GM19438 (cell line): ENCODE measurements at regions not wholly inside any gene's neighbourhood (a gene's known extent, or its start where the extent isn't known, plus 50 kb on each side); places are given as distances from the start of the nearest gene placed in this dataset.

ENCODE experiments used
- ATAC-seq: cut with Tn5 transposase; IDR thresholded peaks from one replicate; pipeline ENCODE4 v1.9.1; 2021; ENCODE audit warnings: low read depth; ENCODE audit not compliant: unreplicated experiment

- no peak for ATAC-seq
Observed at GRCh38 chr10:124288928-124289850, 129.5 kb downstream of the OAT start.

GRCh38 chr10:124288486-124288885 is 130.2 kb downstream of the OAT start:
- ATAC-seq, result no peak

GRCh38 chr10:124287791-124288190 is 130.9 kb downstream of the OAT start:
- ATAC-seq, result no peak

GRCh38 chr10:124287071-124287685 is 131.5 kb downstream of the OAT start:
- no peak for ATAC-seq

GRCh38 chr10:124286621-124287020 is 132.1 kb downstream of the OAT start:
- ATAC-seq, result no peak

GRCh38 chr10:124285587-124286527 is 132.9 kb downstream of the OAT start:
- peak; percentile 77 for ATAC-seq

GRCh38 chr10:124283949-124284250 is 134.8 kb downstream of the OAT start:
- ATAC-seq, result no peak

- ATAC-seq, result no peak
Observed at GRCh38 chr10:124283215-124283948, 135.3 kb downstream of the OAT start.

GRCh38 chr10:124282326-124282725 is 136.4 kb downstream of the OAT start:
- no peak for ATAC-seq

- no peak for ATAC-seq
Observed at GRCh38 chr10:124281666-124282065, 137.1 kb downstream of the OAT start.

- no peak for ATAC-seq
Observed at GRCh38 chr10:124280916-124281315, 137.8 kb downstream of the OAT start.

- no peak for ATAC-seq
Observed at GRCh38 chr10:124279882-124280281, 138.8 kb downstream of the OAT start.

- no peak for ATAC-seq
Observed at GRCh38 chr10:124279298-124279697, 139.4 kb downstream of the OAT start.

GRCh38 chr10:124278356-124278755 is 140.4 kb downstream of the OAT start:
- ATAC-seq, result no peak

GRCh38 chr10:124273141-124273540 is 145.6 kb downstream of the OAT start:
- no peak for ATAC-seq

- no peak for ATAC-seq
Observed at GRCh38 chr10:124271676-124272075, 147.0 kb downstream of the OAT start.

GRCh38 chr10:124270530-124271327 is 148.0 kb downstream of the OAT start:
- no peak for ATAC-seq

- no peak for ATAC-seq
Observed at GRCh38 chr10:124268976-124269375, 149.7 kb downstream of the OAT start.

- no peak for ATAC-seq
Observed at GRCh38 chr10:124267911-124268549, 150.7 kb downstream of the OAT start.
